CD4-positive, alpha-beta T cell treated with Interleukin-4 for 4 hours (primary cell): ENCODE measurements at regions not wholly inside any gene's neighbourhood (a gene's known extent, or its start where the extent isn't known, plus 50 kb on each side); places are given as distances from the start of the nearest gene placed in this dataset.
A peak's percentile ranks its signal among the peaks of the same experiment; 100 is the strongest.

Source experiments
- DNase-seq: peaks from one replicate; pipeline ENCODE4 v3.0.0-alpha.2; 2020

DNA sequence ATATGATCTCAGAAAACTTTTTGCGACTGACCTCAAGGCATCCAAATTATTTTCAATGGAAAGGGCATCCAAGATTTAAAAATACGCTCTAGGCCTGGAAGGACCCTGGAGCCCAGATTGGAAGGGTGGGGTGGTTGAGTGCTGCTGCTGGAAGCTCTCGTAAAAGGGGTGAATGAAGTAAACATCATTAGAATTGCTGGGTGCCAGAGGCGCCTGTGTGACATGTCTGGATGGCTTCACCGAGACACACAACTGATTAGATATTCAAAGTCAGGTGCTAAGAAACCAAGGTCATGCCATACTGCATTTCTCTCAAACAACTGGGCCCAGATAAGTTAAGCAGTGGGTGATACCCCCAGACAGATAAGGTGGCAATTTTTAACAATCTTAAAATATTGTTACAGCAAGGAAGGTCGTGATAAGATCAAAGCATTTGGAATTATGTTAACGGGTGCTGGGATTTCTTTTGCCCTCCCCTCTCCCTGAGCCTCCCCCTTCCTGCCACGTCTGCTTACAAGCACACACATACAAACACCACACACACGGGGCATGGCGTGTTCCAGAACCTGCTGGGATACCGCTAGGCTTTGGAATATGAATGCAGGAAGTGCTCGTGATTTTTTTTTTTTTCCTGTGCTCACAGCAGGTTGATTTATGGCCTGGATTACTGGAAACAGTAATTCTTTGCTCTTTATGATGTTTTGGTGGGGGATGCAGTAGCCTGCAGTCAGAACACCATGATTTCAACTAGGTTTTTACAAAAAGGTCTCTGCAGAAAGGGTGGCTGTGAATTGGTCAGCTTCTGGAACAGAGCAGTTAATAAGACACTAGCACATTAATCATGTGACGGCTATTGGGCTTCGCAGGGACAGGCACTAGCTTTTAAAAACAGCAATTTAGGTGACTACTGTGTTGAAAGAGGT, 551.2 kb downstream of the QKI start:
- DNase-seq, result no peak

DNA sequence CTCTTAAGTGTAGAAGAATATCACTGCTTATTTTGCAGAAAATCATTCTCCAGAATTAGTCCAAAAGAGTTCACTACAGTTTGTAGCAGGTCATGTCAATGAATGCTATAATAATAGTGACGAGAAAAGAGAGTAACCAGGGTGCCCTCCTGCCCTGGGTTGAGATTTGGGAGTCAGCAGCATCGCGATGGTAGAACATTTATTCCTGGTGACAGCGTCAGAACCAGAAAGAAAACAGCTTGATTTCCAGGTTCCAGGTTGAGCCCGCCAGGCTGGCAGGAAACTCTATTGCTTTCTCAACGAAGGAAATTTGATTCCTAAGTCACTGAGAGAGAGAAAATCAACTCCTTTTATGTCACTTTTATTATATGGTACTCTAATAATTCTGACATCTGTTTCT, 550.3 kb downstream of the QKI start:
- DNase-seq, result no peak

DNA sequence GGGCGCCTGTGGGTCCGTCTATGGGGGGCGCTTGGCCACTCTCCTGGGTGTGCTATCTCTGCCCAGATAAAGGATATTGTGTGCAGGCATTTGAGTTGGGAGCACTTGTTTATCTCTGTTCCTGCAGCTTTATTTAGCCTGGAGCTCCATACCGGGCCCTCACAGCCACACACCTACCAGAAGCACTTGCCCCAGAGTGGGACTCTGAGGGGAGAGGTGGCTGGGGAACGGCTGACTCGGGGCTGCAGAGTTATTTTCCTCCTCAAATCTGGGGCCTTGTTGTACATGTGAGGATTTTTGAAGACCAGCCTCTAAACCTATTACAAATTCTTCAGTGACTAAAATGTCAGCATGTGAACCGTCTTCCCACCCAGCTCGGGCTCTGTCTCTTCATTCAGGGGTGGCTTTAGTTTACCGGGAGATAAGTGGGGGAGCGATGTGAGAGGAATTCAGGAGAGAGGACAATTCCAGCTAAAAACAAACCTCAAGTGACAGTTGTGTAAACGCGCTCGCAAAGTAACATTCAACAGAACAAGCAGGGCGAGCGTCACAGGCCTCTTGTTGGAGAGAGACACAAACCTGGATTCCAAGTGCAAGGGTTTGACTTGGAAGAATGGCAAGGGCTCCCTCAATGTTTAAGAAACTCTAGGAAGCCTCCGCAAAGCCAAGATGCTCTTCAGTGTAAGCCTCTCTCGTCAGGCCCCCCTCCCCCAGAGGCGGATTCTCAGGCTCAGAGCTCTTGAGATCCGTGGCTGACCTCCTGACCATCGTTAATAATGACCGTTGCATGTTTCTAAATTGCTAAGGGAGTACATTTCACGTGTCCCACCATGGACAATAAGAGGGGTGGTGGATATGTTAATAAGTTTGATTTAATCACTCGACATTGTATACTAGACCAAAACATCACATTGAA, 548.9 kb downstream of the QKI start:
- DNase-seq, result no peak

DNA sequence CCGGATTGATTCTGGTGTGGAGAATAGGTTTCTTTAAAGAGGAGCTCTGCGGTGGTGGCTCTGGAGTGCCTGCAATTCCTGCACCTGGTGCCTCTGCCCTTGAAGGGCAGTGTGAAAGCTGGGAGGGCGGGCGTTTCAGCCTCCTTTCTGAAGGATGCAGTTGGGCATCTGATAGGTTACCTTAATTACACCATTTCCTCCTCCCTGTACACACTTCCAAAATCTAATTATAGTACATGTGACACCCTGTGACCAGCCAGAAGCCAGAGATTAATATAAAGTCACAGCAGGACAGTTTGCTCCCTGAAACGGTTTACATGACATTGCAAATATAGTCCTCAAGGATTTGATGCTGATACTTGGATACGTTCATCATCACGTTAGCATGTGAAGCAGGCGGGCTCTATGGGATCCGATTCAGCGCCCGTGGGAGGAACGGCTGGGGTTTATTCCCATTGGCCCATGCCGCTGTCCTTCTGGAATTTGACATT, 548.2 kb downstream of the QKI start:
- no peak for DNase-seq

DNA sequence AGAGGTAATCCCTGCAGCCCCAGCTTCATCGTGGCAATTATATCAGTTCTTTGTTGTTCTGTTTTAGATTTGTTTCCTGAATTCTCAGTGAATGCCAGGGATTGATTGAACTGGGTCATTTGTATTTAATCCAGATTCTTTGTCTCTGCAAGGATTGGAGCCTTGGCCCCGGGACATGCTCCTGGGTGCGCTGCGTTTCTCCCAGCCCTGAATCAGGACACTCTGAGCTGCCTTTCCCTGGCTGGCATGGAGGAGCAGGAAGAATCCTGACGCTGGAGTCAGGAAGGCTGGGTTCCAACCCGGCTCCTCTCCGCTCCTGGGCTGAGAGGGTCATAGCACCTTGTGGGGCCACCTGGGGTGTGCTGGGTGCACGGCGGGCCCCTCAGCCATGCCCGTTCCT, 545.6 kb downstream of the QKI start:
- no peak for DNase-seq

DNA sequence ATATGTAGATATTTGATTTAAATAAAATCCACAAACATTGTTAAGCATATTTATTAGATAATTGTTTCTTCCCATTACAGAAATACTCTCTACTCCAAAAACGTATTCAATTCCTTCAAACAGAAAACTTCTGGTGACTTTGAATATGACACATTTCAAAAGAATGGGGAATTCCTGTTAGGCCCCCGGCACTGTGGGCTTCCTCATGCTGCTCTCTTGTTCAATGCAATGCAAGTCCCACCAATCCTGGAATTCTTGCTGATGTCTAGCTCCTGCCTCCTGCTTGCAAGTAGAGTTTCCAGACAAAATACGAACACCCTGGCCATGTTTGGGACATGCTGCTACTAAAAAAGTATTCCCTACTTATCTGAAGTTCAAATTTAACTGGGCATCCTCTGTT, 544.1 kb downstream of the QKI start:
- DNase-seq, result no peak

DNA sequence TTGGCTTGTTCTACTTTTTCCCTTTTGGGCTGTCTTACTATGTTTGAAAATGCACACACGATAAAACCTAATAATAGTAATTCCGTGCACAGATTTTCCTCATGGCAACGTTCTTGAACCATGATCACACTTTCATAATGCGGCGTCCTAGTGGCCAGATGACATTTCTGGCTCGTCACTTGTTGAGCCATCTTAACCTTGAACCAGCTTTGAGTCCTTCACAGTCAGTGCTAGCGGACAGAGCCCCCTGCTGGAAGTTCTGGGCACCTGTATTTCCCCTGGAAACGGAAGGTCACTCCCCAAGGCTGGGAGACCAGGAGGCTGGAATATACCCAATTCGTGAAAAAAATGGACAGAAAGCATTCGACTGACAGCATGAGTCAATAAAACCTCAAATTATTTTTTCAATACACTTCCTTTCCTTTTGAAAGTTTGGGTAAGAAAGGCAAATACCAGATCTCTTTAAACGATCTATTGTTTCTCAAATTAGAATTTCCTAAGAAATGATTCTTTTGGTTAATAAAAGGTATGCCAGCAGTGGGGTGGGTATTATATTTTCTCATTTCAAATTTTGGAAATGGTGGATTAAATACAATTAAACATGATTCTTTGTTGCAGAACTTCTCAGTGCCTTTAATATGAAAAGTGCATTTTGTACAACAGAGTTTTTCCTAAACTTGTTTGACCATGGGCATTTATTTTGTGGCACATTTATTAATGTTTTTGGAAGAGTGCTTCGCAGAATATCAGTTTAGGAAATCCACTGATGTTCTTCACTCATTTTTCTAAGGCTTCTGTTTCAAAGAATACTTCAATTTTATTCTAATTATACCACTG, 542.3 kb downstream of the QKI start:
- DNase-seq, result peak; percentile 56

DNA sequence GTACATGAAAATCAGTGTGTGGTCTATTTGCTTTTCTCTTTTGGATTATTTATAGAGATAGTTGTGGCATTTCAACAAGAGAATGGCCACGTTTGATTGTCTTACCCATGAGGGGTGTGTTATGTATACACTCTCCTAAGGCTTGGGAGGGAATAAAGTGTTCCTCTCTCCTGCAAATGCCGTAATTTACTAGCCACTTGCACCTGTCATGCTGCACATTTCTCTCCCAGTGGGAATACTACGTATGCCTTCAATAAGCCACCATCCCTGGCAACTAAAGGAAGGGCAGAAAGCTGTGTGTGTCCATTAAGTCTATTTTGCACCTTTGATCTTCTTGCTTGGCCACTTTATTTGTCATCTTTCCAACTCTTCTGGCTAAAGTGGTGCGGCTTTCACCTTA, 541.2 kb downstream of the QKI start:
- DNase-seq, result no peak

DNA sequence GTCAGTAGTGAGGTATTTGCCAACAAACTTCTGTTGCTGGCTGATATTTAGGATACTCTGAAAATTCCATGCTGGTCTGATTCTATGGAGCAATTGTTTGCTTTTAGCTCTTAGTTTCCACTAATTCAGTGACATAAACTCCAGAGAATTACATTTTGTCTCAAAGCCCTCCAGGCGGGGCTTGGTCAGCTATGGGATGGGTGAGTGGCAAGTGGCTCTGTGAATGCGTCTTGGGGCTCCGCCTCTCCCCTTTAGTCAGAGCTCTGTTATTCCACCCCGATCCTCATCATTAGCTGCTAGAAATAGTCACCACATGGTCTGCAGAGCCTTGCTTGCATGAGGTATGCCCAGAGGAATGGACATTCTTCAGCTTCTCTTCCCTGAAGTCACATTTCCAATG, 540.6 kb downstream of the QKI start:
- no peak for DNase-seq

DNA sequence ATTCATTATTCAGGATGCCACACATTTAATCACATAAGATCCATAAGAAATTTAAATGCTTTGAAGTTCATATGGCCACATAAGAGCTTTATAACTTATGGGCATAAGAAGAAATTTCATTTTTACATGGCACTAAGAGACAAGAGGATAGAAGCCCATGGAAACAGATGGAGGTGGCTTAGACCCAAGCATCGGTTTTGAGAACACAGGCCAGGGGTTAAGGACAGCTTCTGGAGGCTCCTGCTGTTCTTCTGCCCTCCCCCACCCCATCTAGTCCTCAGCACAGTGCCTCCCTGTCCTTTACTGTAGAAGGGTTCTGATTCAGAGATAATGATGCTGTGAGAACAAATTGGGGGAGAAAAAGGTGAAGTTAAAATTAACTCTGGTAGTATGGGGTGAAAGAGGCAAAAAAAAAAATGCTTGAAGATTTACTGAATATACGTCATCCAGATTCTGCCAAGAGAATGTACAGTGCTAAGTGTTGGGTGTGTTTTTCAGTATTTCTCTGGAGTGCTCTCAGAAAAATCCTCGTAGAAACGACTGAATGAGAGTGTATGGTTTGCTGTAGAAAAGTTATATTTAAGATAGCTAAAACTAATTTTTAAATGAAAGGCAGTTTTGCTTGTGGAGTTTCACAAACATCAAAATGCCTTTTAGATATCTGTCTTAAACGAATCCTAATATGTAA, 539.7 kb downstream of the QKI start:
- no peak for DNase-seq

DNA sequence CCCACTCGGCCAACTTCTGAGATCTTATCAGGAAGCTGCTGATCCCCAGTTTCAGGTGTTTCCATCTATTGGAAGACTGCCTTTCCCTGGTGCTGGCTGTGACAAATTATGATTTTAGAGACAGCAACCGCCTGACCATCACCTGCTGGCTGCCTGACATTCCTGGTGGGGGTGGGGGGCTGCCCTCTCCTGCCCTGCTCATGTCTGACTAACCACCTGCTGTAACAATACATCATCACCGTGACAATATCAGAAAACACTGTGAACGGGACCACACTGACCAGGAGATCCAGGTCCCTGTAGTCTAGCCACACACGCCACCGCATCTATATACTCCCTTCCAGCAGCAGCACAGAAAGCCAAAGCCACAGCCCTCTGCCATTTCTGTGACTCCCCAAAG, 537.5 kb downstream of the QKI start:
- no peak for DNase-seq

DNA sequence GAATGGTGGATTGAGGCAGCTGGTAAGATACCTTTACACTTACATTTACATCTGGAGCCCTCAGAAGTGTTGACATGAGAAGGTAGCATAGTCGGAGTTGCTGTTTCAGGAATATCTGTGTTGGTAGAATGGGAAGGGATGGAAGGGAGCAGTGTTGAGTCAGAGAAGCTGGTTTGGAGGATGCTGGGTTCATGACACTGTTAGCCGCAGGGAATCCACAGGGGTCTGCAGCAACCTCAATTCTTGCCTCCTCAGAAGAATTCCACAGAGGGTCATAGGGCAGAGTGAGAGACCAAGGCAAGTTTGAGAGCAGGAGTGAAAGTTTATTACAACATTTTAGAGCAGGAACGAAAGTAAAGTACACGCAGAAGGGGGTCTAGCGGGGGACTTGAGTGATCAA, 536.8 kb downstream of the QKI start:
- DNase-seq, result no peak

DNA sequence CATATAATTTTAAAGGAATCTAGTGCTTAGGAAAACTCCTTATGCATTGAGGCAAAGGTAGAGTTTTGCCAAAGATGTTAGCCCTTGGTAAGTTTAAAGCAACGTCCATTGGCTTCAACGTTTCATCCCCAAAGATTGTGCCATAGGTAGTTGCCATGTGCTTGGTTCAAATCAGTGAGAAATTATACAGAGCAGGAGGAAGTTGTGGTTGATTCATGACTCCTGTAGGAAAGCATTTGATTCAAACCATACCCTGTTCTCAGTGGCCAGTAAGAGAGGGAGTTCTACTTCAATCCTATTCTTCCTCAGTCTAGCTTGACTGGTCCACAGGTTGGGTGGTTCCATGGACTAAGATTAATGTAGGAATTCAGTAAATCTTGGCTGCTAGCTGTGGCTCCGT, 535.6 kb downstream of the QKI start:
- no peak for DNase-seq

DNA sequence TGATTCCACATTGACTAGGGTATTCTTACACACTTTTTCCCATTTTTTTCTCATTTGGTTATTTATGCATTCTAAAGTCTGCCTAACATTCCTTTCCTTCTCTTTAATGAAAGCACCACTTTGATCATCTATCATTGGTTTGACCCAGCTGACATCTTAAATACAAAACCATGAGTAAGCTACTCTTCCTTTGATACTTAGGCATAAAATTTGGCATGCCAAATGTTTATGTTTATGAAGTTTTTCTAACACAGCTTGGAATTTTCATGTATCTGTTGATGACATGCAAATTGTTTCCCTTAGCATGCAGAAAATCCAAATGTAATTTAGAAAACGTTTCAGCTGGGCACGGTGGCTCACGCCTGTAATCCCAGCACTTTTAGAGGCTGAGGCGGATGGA, 534.9 kb downstream of the QKI start:
- DNase-seq, result no peak

DNA sequence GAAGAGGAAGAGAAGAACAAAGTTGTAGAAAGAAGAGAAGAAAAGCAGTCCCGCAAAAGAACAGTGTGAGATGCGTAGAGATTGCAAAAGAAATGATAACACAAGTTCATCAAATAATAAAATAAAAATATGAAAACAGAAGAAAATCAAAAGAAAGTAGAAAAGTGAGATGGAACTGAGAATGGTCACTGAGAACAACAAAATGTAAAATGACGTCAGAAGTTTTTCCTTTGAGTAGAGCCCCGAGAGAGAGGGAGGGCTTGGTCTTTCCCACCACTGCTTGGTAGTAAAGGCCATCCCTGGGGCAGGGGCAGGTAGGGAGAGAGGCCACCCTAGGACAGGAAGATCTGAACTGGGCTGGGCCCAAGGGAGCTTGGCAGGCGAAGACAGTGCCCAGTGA, 533.7 kb downstream of the QKI start:
- DNase-seq, result no peak

DNA sequence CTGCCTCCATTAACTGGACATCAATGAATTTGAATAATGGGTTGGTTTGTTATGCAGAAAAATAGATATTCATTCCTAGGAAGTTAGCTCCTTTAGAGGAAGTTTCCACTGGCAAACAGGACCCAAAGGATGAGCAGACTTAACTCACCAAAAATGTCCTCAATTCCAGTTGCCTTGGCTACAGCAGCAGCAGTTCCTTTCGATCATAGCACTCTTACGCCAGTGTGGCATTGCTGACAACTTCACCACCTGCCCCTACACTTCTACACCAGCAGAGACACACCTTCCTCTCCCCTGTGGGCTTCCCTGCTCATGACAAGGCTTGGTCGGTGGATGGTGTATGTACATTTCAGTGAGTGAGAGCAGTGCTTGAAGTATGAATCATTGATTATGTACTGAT, 532.8 kb downstream of the QKI start:
- DNase-seq, result no peak

DNA sequence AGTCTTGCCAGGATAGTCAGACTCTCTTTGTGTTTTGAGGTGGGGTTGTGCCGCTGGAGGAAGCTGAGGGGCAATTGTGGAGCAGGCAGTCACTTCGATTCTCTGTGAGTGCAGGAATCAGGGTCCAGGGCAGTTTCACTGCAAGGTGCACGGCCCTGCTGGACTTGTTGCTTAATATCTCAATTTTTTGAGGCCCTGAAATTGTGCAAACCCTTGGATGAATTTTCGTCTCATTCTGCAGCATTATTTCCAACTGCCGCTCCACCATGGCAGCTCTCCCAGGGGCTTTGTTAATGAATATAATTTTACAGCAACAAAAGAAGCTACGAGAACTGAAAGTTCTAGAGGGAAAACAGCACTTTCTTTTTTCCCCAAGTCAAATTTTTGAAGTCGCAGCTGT, 531.9 kb downstream of the QKI start:
- DNase-seq, result no peak

DNA sequence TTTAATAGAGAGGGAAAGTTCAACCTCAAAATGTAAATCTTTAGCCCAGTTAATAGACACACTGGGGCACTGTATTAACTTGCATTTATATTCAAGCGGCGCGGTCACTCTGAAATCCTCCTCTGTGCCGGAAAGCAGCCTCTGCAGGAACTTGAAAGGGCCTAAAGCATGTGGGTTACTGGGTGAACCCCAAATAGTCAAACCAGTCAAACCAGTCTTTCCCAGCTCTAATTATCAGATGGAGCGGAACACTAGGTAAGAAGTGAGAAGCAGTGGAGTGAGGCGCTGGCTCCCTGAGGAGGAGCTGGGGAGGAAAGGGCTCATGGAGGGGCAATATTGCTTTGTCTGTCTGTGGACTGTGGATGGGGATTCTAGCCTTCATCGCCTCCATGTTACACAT, 531.3 kb downstream of the QKI start:
- DNase-seq, result no peak

DNA sequence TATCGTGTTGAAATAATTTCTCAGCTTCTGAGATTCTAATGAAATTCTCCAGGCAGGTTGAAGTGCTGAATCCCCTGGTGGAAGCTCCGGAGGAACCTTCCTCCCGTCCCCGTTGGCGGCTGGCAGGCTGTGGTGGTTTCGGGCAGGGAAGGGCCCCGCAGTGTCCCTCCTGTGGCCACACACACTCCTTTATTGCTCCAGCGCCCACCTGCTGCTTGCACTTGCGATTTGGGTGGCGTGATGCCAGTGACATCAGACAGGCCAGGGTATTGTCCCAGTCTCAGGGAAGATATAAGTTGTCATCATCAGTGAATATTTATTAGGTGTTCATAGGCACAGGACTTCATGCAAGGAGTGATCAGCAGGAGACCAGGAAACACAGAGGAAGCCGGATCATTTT, 530.4 kb downstream of the QKI start:
- no peak for DNase-seq

DNA sequence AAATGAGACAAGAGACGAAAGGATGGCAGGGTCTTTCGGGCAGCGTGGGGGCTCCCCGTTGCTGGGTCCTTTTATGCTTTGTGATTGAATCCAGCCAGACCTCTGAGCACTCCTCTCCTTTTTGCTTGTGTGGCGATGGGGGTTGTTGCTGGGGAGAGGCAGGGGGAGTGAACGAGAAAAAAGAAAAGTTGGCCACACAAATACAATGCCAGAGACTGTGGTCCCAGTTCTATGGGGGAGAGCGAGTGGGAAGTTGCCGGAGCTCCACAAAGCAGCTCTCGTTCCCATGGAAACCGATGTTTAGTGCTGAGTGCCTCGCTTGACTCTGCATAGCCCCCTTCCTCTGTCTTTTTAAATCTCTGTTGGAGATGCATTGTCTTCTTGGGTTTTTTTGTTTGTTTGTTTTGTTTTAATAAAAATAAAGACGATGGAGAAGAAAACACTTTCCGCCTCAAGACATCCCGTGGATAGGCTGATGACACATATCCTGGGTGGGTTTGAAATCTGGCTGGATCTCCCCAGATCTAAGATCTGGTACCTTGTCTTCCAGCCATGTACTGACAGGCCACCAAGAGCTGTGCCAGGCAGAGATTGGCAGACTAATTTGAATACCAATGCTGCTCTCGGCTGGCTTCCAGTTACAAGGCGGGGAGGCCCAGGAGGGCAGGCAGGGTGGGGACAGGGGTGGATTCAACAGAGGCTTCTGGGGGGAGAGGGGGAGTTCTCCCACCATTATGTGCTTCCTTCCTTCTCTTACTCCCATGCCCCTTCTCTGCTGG, 529.3 kb downstream of the QKI start:
- no peak for DNase-seq

DNA sequence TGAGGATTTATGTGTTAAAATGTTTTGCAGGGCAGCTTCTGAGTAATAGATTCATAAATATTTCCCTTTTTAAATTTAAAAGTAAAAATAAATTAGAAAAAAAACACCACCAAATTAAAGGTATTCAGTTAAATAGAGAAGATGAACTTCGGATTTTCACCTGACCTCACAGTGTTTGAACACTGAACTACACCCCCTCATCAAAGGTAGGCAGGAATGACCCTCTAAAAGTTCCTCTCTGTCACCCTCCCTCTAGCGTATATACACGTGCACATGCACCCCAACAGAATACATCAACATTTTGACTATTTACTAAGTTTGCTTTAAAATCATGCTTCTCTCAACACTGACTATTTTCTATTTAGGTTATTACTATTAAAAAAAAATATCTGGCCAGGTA, 528.3 kb downstream of the QKI start:
- no peak for DNase-seq

DNA sequence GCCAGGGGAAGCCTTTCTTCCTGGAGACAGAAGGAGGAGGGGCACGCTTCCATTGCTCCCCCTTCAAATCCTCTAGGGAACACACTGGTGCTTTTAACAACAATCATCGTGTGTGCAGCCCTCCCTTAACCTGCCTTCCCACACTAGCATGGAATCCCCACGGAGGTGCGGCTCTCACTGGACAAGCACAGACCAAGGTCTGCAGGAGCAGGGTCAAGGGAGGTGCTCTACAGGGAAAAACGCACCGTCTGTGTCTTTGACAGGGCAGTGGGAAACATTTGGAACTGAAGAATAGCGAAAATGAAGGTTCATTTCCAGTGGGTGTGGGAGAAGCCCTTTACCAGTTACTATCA, 527.1 kb downstream of the QKI start:
- DNase-seq, result no peak
